H1 (cell line): ENCODE measurements at regions not wholly inside any gene's neighbourhood (a gene's known extent, or its start where the extent isn't known, plus 50 kb on each side); places are given as distances from the start of the nearest gene placed in this dataset.

Source experiments
- CTCF ChIA-PET: fragments of 300-600 bp; sonication (Branson Sonifier 250); formaldehyde crosslinking; loops from one replicate; lab custom pipeline; 2021; ENCODE audit not compliant: partially characterized antibody; lab: Charles Lee
- POLR2A ChIA-PET: fragments of 300-600 bp; sonication (Branson Sonifier 250); formaldehyde crosslinking; loops from one replicate; lab custom pipeline; 2021; ENCODE audit warnings: inconsistent platforms; ENCODE audit not compliant: partially characterized antibody; lab: Charles Lee
- DNase-seq, 2 experiments: peaks; one replicate each; pipeline versions ENCODE4 v3.0.0 to v3.0.0-alpha.2; 2010 to 2022; ENCODE audit warnings: low spot score in 2 of 2, low read depth in 1 of 2, mixed read lengths in 1 of 2
- FAIRE-seq: peaks from 2 replicates; lab custom pipeline; 2011; peaks lifted over from hg19 to GRCh38; lab: Jason Lieb, UNC
- H2AFZ ChIP-seq: 2 replicates; pipeline ENCODE4 v1.8.1; 2012; ENCODE audit warnings: low read length, inconsistent platforms
- H2AK5ac ChIP-seq: 2 replicates; pipeline ENCODE4 v1.6.1; 2013; ENCODE audit warnings: low read depth, low read length
- H2BK120ac ChIP-seq: replicated peaks from 2 replicates; pipeline ENCODE3; 2013; ENCODE audit warnings: low read depth, low read length, inconsistent platforms
- H2BK12ac ChIP-seq: 2 replicates; pipeline ENCODE4 v1.6.1; 2013; ENCODE audit warnings: low read depth, low read length
- H2BK15ac ChIP-seq: 2 replicates; pipeline ENCODE4 v1.6.1; 2013; ENCODE audit warnings: low read length
- H2BK20ac ChIP-seq: 2 replicates; pipeline ENCODE4 v1.6.1; 2013; ENCODE audit warnings: low read length
- H2BK5ac ChIP-seq: 2 replicates; pipeline ENCODE4 v1.6.1; 2013; ENCODE audit warnings: low read depth, low read length
- H3K14ac ChIP-seq: 2 replicates; pipeline ENCODE4 v1.6.1; 2013; ENCODE audit warnings: inconsistent platforms; ENCODE audit not compliant: insufficient read length
- H3K18ac ChIP-seq: 2 replicates; pipeline ENCODE4 v1.6.1; 2013; ENCODE audit warnings: low read length; ENCODE audit errors: extremely low read depth
- H3K23ac ChIP-seq: 2 replicates; pipeline ENCODE4 v1.6.1; 2013; ENCODE audit warnings: inconsistent platforms; ENCODE audit not compliant: insufficient read length
- H3K23me2 ChIP-seq: 2 replicates; pipeline ENCODE4 v1.6.1; 2013; ENCODE audit warnings: low read depth, low read length
- H3K27ac ChIP-seq: 2 replicates; pipeline ENCODE4 v1.6.1; 2011; ENCODE audit warnings: low read depth, low read length, inconsistent platforms
- H3K27me3 ChIP-seq, 4 experiments: replicated peaks in 1 of 4; 1 replicate in 1 of 4; 2 replicates in 3 of 4; pipeline versions ENCODE4 v1.6.1 to v1.8.1; 2011 to 2013; ENCODE audit warnings: low read length in 3 of 4, mild to moderate bottlenecking in 3 of 4, inconsistent platforms in 2 of 4, mixed read lengths in 2 of 4, moderate library complexity in 1 of 4; ENCODE audit not compliant: control insufficient read depth in 3 of 4, insufficient read depth in 3 of 4; ENCODE audit errors: extremely low read depth in 1 of 4
- H3K36me3 ChIP-seq, 4 experiments: 2 replicates each; pipeline versions ENCODE4 v1.6.1 to v1.8.1; 2011 to 2013; ENCODE audit warnings: mild to moderate bottlenecking in 4 of 4, low read length in 3 of 4, moderate library complexity in 2 of 4, control low read depth in 1 of 4, inconsistent platforms in 1 of 4; ENCODE audit not compliant: insufficient read depth in 4 of 4, control insufficient read depth in 2 of 4
- H3K4ac ChIP-seq: replicated peaks from 2 replicates; pipeline ENCODE3; 2013; ENCODE audit warnings: low read length, low read depth, mixed read lengths, inconsistent platforms; ENCODE audit not compliant: insufficient read length
- H3K4me1 ChIP-seq, 4 experiments: replicated peaks in 1 of 4; 1 replicate in 1 of 4; 2 replicates in 3 of 4; pipeline versions ENCODE4 v1.6.1 to v1.8.1; 2011 to 2013; ENCODE audit warnings: low read length in 3 of 4, inconsistent platforms in 2 of 4, mixed read lengths in 1 of 4; ENCODE audit not compliant: insufficient read depth in 4 of 4, control insufficient read depth in 3 of 4
- H3K4me2 ChIP-seq, 2 experiments: 2 replicates each; pipeline versions ENCODE4 v1.6.1 to v1.8.1; 2011 to 2013; ENCODE audit warnings: low read depth in 2 of 2, low read length in 2 of 2, control low read depth in 1 of 2, inconsistent platforms in 1 of 2, mild to moderate bottlenecking in 1 of 2; ENCODE audit not compliant: insufficient read depth in 1 of 2
- H3K4me3 ChIP-seq, 4 experiments: fragments of 200-600, 300-600 bp in 1 of 4; sonication (generic), shearing (Covaris generic), sonication (Bioruptor Twin) in 1 of 4; 2 replicates each; pipeline versions ENCODE4 v1.5.1 to v1.8.1; 2011 to 2016; ENCODE audit warnings: low read length in 4 of 4, low read depth in 3 of 4, control low read depth in 2 of 4, inconsistent platforms in 2 of 4, mild to moderate bottlenecking in 2 of 4, mixed read lengths in 1 of 4, moderate library complexity in 1 of 4; ENCODE audit not compliant: insufficient read depth in 2 of 4; ENCODE audit errors: extremely low read depth in 1 of 4
- H3K56ac ChIP-seq: replicated peaks from 2 replicates; pipeline ENCODE3; 2013; ENCODE audit warnings: low read depth, mild to moderate bottlenecking, mixed read lengths, low read length, inconsistent platforms; ENCODE audit not compliant: insufficient read length
- H3K79me1 ChIP-seq: 2 replicates; pipeline ENCODE4 v1.6.1; 2013; ENCODE audit warnings: low read depth, low read length, control low read depth
- H3K79me2 ChIP-seq, 2 experiments: 2 replicates each; pipeline versions ENCODE4 v1.6.1 to v1.8.1; 2012 to 2013; ENCODE audit warnings: low read length in 2 of 2, mild to moderate bottlenecking in 2 of 2, inconsistent platforms in 1 of 2; ENCODE audit not compliant: insufficient read depth in 2 of 2, control insufficient read depth in 1 of 2
- H3K9ac ChIP-seq, 4 experiments: replicated peaks in 1 of 4; 1 replicate in 1 of 4; 2 replicates in 3 of 4; pipeline versions ENCODE4 v1.6.1 to v1.8.1; 2011 to 2013; ENCODE audit warnings: low read depth in 3 of 4, low read length in 3 of 4, control low read depth in 2 of 4, mild to moderate bottlenecking in 2 of 4, moderate library complexity in 2 of 4, inconsistent platforms in 1 of 4; ENCODE audit errors: extremely low read depth in 1 of 4
- H3K9me3 ChIP-seq, 2 experiments: 2 replicates each; pipeline versions ENCODE4 v1.6.1 to v1.8.1; 2012 to 2013; ENCODE audit warnings: mild to moderate bottlenecking in 2 of 2, moderate library complexity in 2 of 2, control low read depth in 1 of 2, inconsistent platforms in 1 of 2, low read depth in 1 of 2, low read length in 1 of 2, mixed read lengths in 1 of 2; ENCODE audit not compliant: insufficient read depth in 2 of 2
- H4K20me1 ChIP-seq, 2 experiments: replicated peaks in 1 of 2; 2 replicates each; pipeline versions ENCODE3 to v1.8.1; 2011 to 2013; ENCODE audit warnings: inconsistent platforms in 2 of 2, low read length in 2 of 2, mild to moderate bottlenecking in 1 of 2; ENCODE audit not compliant: insufficient read depth in 2 of 2, control insufficient read depth in 1 of 2
- H4K5ac ChIP-seq: 2 replicates; pipeline ENCODE4 v1.6.1; 2013; ENCODE audit warnings: low read length, low read depth, mixed read lengths, inconsistent platforms; ENCODE audit not compliant: insufficient read length
- H4K8ac ChIP-seq: 2 replicates; pipeline ENCODE4 v1.8.0; 2013; ENCODE audit warnings: mild to moderate bottlenecking, moderate library complexity, low read length, inconsistent platforms; ENCODE audit not compliant: insufficient read depth; ENCODE audit errors: extremely low read depth
- H4K91ac ChIP-seq: replicated peaks from 2 replicates; pipeline ENCODE3; 2013; ENCODE audit warnings: low read length, mixed read lengths, inconsistent platforms; ENCODE audit not compliant: insufficient read length
- BCL11A ChIP-seq, 2 experiments: IDR thresholded peaks; one replicate each; pipeline ENCODE4 v1.6.1; 2011; ENCODE audit warnings: low read depth in 2 of 2, low read length in 2 of 2, mild to moderate bottlenecking in 2 of 2
- EZH2 ChIP-seq: fragments of 200-600 bp; sonication (generic); IDR thresholded peaks from 2 replicates; pipeline ENCODE4 v1.7.1; 2012; ENCODE audit warnings: low read depth, mild to moderate bottlenecking, moderate library complexity, low read length, inconsistent platforms; ENCODE audit not compliant: severe bottlenecking
- GABPA ChIP-seq: IDR thresholded peaks from 2 replicates; pipeline ENCODE4 v1.6.1; 2011; ENCODE audit warnings: mild to moderate bottlenecking, low read length, moderate library complexity, borderline replicate concordance; ENCODE audit not compliant: insufficient read depth
- HDAC6 ChIP-seq: IDR thresholded peaks from one replicate; pipeline ENCODE4 v1.7.1; 2012; ENCODE audit warnings: low read depth, mild to moderate bottlenecking, inconsistent platforms, low read length, moderate library complexity
- JUND ChIP-seq: IDR thresholded peaks from 2 replicates; pipeline ENCODE4 v1.6.1; 2011; ENCODE audit warnings: mild to moderate bottlenecking, improper control_type of control experiment, low read length
- PHF8 ChIP-seq: fragments of 200-600 bp; sonication (generic); conservative IDR thresholded peaks from 2 replicates; pipeline ENCODE4 v1.7.1; 2012; ENCODE audit warnings: low read depth, mild to moderate bottlenecking, inconsistent platforms, low read length, moderate library complexity
- RAD21 ChIP-seq, 2 experiments: IDR thresholded peaks in 1 of 2; conservative IDR thresholded peaks in 1 of 2; 2 replicates each; pipeline ENCODE4 v1.6.1; 2011; ENCODE audit warnings: low read depth in 2 of 2, low read length in 2 of 2, improper control_type of control experiment in 1 of 2, inconsistent platforms in 1 of 2, mild to moderate bottlenecking in 1 of 2, moderate library complexity in 1 of 2
- SIX5 ChIP-seq: IDR thresholded peaks from 2 replicates; pipeline ENCODE4 v1.6.1; 2011; ENCODE audit warnings: mild to moderate bottlenecking, low read depth, low read length
- TBP ChIP-seq: IDR thresholded peaks from 2 replicates; pipeline ENCODE4 v1.6.1; 2011; ENCODE audit warnings: low read depth, low read length, improper control_type of control experiment
- WGBS, 2 experiments: shearing (Covaris generic) in 1 of 2; methylation state at CpG; one replicate each; pipeline versions ENCODE4 v1.1.6 to v1.1.7; 2013 to 2015; ENCODE audit warnings: low lambda C conversion rate in 2 of 2, mixed read lengths in 2 of 2, inconsistent platforms in 1 of 2, low coverage in 1 of 2, missing lambda C conversion rate in 1 of 2; ENCODE audit not compliant: insufficient replicate concordance in 2 of 2, insufficient coverage in 1 of 2, insufficient read length in 1 of 2; ENCODE audit errors: extremely low coverage in 1 of 2, missing lambda C conversion rate in 1 of 2; 5-methylcytosine and 5-hydroxymethylcytosine counted together
- TF ChIP-seq, protein P1 (sequence below): IDR thresholded peaks from 2 replicates; pipeline ENCODE4 v1.6.1; 2012; ENCODE audit warnings: inconsistent platforms

DNA sequence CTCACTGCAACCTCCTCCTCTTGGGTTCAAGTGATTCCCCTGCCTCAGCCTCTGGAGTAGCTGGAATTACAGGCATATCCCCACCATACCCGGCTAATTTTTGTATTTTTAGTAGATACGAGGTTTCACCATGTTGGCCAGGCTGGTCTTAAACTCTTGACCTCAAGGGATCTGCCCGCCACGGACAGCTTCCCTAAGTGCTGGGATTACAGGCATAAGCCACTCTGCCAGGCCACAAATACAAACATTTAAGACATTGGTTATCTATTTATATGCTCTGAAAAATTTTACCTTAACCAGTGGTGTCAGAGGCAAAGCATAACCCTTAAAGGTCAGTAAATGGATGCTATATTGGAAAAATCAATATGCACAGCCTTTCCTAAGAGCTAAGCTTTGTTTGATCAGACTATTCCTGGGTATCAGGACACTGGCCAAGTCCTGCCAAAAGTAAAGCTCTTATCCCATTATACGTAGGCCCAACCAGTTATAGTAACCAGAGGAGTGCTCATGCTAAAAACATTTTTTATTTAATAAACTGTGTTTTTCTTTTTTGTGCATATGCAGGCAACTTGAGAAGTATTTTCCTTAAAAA lies 56.4 kb upstream of the STARD13 start:
- ChIA-PET POLR2A (interaction anchor here (0.6 kb wide), 1 partner anchor 477 kb away, joined by 5 read pairs; no protein-coding TSS in a partner anchor), CTCF (interaction anchor here (1.1 kb wide), 1 partner anchor 114 kb away, joined by 3 read pairs; no protein-coding TSS in a partner anchor)
- H3K27ac ChIP-seq: no peak overlapping the region
- no peak overlapping the region for H4K8ac ChIP-seq
- H2BK5ac ChIP-seq: no peak overlapping the region
- no peak overlapping the region for H2BK15ac ChIP-seq
- no peak overlapping the region; a peak in 1 of 4 replicates for H3K4me2 ChIP-seq
- H3K4me1 ChIP-seq: peaks cover 0 to 3% (median 0%) of the 10 kb centered on the region in 4 experiments; a peak in 1 of 7 replicates
- no peak overlapping the region for H4K91ac ChIP-seq
- H3K18ac ChIP-seq: no peak overlapping the region
- H4K5ac ChIP-seq: no peak overlapping the region
- no peaks in the 10 kb centered on the region for H3K79me1 ChIP-seq
- no peak overlapping the region for H2AFZ ChIP-seq
- H3K14ac ChIP-seq: no peak overlapping the region
- 96% methylated on average over 5 of the region's 5 CpGs; no CpG with 5 or more reads in 1 of the 2 experiments for WGBS, 2 experiments
- no peaks in the 10 kb centered on the region for H3K36me3 ChIP-seq
- H4K20me1 ChIP-seq: no peaks in the 10 kb centered on the region
- H3K4me3 ChIP-seq: no peak overlapping the region
- no peak overlapping the region for H2BK120ac ChIP-seq
- H3K23ac ChIP-seq: no peak overlapping the region
- no peaks in the 10 kb centered on the region for H3K23me2 ChIP-seq
- no peak overlapping the region for H3K4ac ChIP-seq
- H3K56ac ChIP-seq: no peak overlapping the region
- H3K9ac ChIP-seq: no peak overlapping the region
- no peak for FAIRE-seq
- no peaks in the 10 kb centered on the region for H3K27me3 ChIP-seq
- no peaks in the 10 kb centered on the region for H3K9me3 ChIP-seq
- no peak overlapping the region for H2BK12ac ChIP-seq
- no peaks in the 10 kb centered on the region for H3K79me2 ChIP-seq
- no peak overlapping the region for H2BK20ac ChIP-seq
- no peak for DNase-seq
- H2AK5ac ChIP-seq: no peak overlapping the region
- TF ChIP-seq RAD21 (IDR thresholded peaks at IDR 0.05 in 1 of 2, conservative IDR thresholded peaks at IDR 0.05 in 1 of 2; ENCODE audit: low read depth in 2 of 2, low read length in 2 of 2) (no peak), SIX5 (no peak), PHF8 (no peak), GABPA (no peak), EZH2 (no peak), JUND (no peak), BCL11A (IDR thresholded peaks at IDR 0.05; ENCODE audit: low read depth in 2 of 2, low read length in 2 of 2) (no peak), TBP (no peak), HDAC6 (no peak)
- TF ChIP-seq, protein P1, sequence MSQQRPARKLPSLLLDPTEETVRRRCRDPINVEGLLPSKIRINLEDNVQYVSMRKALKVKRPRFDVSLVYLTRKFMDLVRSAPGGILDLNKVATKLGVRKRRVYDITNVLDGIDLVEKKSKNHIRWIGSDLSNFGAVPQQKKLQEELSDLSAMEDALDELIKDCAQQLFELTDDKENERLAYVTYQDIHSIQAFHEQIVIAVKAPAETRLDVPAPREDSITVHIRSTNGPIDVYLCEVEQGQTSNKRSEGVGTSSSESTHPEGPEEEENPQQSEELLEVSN: no peak
